Endothelial cell of umbilical vein (primary cell): ENCODE measurements at regions not wholly inside any gene's neighbourhood (a gene's known extent, or its start where the extent isn't known, plus 50 kb on each side); places are given as distances from the start of the nearest gene placed in this dataset.

ENCODE experiments used
- BruUV-seq: library from RNA; stranded (reverse); fragments of 400-500 nt; replicated peaks from 2 replicates; lab custom pipeline; 2021; lab: Mats Ljungman, UMichigan
- CTCF ChIA-PET: fragments of 300-600, 350-600 bp; sonication (Branson Sonifier 250); formaldehyde crosslinking; loops from one replicate; lab custom pipeline; 2021; ENCODE audit warnings: antibody characterized with exemption, inconsistent platforms; lab: Charles Lee
- POLR2A ChIA-PET: fragments of 300-600, 350-600 bp; sonication (Branson Sonifier 250); formaldehyde crosslinking; loops from one replicate; lab custom pipeline; 2021; ENCODE audit warnings: antibody characterized with exemption, inconsistent platforms; lab: Charles Lee
- DNase-seq: peaks from one replicate; pipeline ENCODE4 v3.0.0-alpha.2; 2011; ENCODE audit warnings: low read depth, low spot score
- FAIRE-seq: peaks from 2 replicates; lab custom pipeline; 2011; peaks lifted over from hg19 to GRCh38; lab: Jason Lieb, UNC
- H2AFZ ChIP-seq: 2 replicates; pipeline ENCODE4 v1.6.0; 2012; ENCODE audit warnings: low read depth, low read length, control low read depth, inconsistent platforms
- H3K27ac ChIP-seq: 2 replicates; pipeline ENCODE4 v1.5.1; 2011; ENCODE audit warnings: low read depth, mild to moderate bottlenecking, control low read depth, low read length, moderate library complexity; ENCODE audit not compliant: insufficient read depth
- H3K27me3 ChIP-seq, 2 experiments: 2 replicates each; pipeline versions ENCODE4 v1.6.0 to v1.6.1; 2011; ENCODE audit warnings: low read length in 2 of 2, mixed read lengths in 1 of 2; ENCODE audit not compliant: control insufficient read depth in 2 of 2, insufficient read depth in 2 of 2
- H3K36me3 ChIP-seq, 2 experiments: 2 replicates in 1 of 2; 3 replicates in 1 of 2; pipeline ENCODE4 v1.5.1; 2011; ENCODE audit warnings: low read length in 2 of 2, mild to moderate bottlenecking in 1 of 2, moderate library complexity in 1 of 2; ENCODE audit not compliant: control insufficient read depth in 2 of 2, insufficient read depth in 2 of 2; ENCODE audit errors: extremely low read depth in 1 of 2
- H3K4me1 ChIP-seq: 3 replicates; pipeline ENCODE4 v1.5.1; 2011; ENCODE audit warnings: mild to moderate bottlenecking, low read length; ENCODE audit not compliant: control insufficient read depth, insufficient read depth; ENCODE audit errors: extremely low read depth
- H3K4me2 ChIP-seq: 2 replicates; pipeline ENCODE4 v1.6.1; 2011; ENCODE audit warnings: low read length, control low read depth, mixed read lengths; ENCODE audit not compliant: insufficient read depth
- H3K4me3 ChIP-seq, 3 experiments: fragments of 200-600 bp in 1 of 3; sonication (generic), shearing (Covaris generic) in 1 of 3; replicated peaks in 1 of 3; 2 replicates each; pipeline ENCODE4 v1.5.1; 2011 to 2016; ENCODE audit warnings: control low read depth in 3 of 3, low read length in 3 of 3, mild to moderate bottlenecking in 2 of 3, inconsistent platforms in 1 of 3, low read depth in 1 of 3, moderate library complexity in 1 of 3; ENCODE audit not compliant: insufficient read depth in 1 of 3
- H3K79me2 ChIP-seq: 2 replicates; pipeline ENCODE4 v1.6.0; 2012; ENCODE audit warnings: low read length, inconsistent platforms; ENCODE audit not compliant: control insufficient read depth, insufficient read depth
- H3K9ac ChIP-seq: replicated peaks from 2 replicates; pipeline ENCODE3; 2011; ENCODE audit warnings: low read length, control low read depth; ENCODE audit not compliant: insufficient read depth; ENCODE audit errors: extremely low read depth
- H3K9me1 ChIP-seq: replicated peaks from 3 replicates; pipeline ENCODE4 v1.6.0; 2011; ENCODE audit warnings: mild to moderate bottlenecking, low read length; ENCODE audit not compliant: control insufficient read depth, insufficient read depth; ENCODE audit errors: extremely low read depth
- H3K9me3 ChIP-seq: replicated peaks from 2 replicates; pipeline ENCODE4 v1.5.1; 2012; ENCODE audit warnings: low read length, inconsistent platforms; ENCODE audit not compliant: control insufficient read depth, insufficient read depth
- H4K20me1 ChIP-seq: replicated peaks from 2 replicates; pipeline ENCODE3; 2011; ENCODE audit warnings: mild to moderate bottlenecking, low read length; ENCODE audit not compliant: control insufficient read depth, insufficient read depth; ENCODE audit errors: extremely low read depth
- EZH2 ChIP-seq: IDR thresholded peaks from 2 replicates; pipeline ENCODE4 v1.6.1; 2012; ENCODE audit warnings: borderline replicate concordance, low read depth, mild to moderate bottlenecking, moderate library complexity, low read length, inconsistent platforms; ENCODE audit not compliant: severe bottlenecking
- FOS ChIP-seq: IDR thresholded peaks from 2 replicates; pipeline ENCODE4 v1.6.1; 2011; ENCODE audit warnings: mild to moderate bottlenecking, low read length, moderate library complexity, borderline replicate concordance; ENCODE audit not compliant: insufficient read depth
- GATA2 ChIP-seq: IDR thresholded peaks from 2 replicates; pipeline ENCODE4 v1.7.0; 2011; ENCODE audit warnings: low read depth, mild to moderate bottlenecking, moderate library complexity, mixed read lengths, low read length; ENCODE audit not compliant: insufficient read length, insufficient read depth
- JUN ChIP-seq: IDR thresholded peaks from 2 replicates; pipeline ENCODE4 v1.6.1; 2011; ENCODE audit warnings: borderline replicate concordance, low read depth; ENCODE audit not compliant: insufficient read length, insufficient read depth
- MYC ChIP-seq: IDR thresholded peaks from one replicate; pipeline ENCODE4 v1.6.1; 2011; ENCODE audit warnings: mild to moderate bottlenecking, low read depth, low read length
- POLR2A ChIP-seq: IDR thresholded peaks from 2 replicates; pipeline ENCODE4 v1.6.1; 2012; ENCODE audit warnings: low read depth, mild to moderate bottlenecking, control low read depth, low read length
- POLR2AphosphoS5 ChIP-seq: IDR thresholded peaks from 2 replicates; pipeline ENCODE4 v1.6.1; 2012; ENCODE audit warnings: low read depth, mild to moderate bottlenecking, control low read depth, low read length, moderate library complexity; ENCODE audit not compliant: insufficient read depth
- dilution Hi-C: fragments of 300-500 bp; cut with MboI; formaldehyde crosslinking; loops from one replicate; pipeline ENCODE4 v1.15.0; 2019; ENCODE audit warnings: low sequenced_read_pairs; ENCODE audit not compliant: extremely low pct_ligation_motif_present
- intact Hi-C: fragments of 100-400 bp; cut with micrococcal nuclease; formaldehyde crosslinking; loops from one replicate; pipeline ENCODE4 v1.10.0; 2022
- TF ChIP-seq, protein P1 (sequence below): IDR thresholded peaks from 2 replicates; pipeline ENCODE4 v1.6.1; 2011; ENCODE audit not compliant: insufficient read depth, insufficient read length
- TF ChIP-seq, protein P2 (sequence below), 2 donors: IDR thresholded peaks; 1 replicate in 1 of 2; 2 replicates in 1 of 2; pipeline ENCODE4 v1.5.1; 2011; ENCODE audit warnings: low read length in 2 of 2, mild to moderate bottlenecking in 2 of 2, moderate library complexity in 2 of 2, control low read depth in 1 of 2, inconsistent platforms in 1 of 2, low read depth in 1 of 2; ENCODE audit not compliant: insufficient read depth in 1 of 2; ENCODE audit errors: extremely low read depth in 1 of 2

DNA sequence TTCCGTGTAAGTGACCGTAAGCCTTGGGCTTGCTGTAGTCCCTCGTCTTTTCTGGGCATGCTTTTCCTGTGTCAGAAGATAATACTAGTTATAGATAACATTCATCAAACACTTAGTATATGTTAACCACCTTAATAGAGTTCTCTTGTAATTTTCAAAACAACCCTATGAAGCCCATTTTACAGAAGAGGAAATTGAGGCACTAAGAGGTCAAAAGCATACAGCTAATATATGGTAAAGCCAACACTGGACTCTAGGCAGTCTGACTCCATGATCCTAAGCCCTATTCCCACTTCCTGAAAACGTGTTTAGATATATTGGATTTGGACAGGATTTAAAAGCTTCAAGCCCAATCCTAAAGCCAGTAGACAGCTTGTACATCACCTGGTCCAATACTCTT lies 153.8 kb downstream of the CEP120 start:
- H3K79me2 ChIP-seq = no peaks in the 10 kb centered on the region
- no peak overlapping the region for H3K4me2 ChIP-seq
- H3K9ac ChIP-seq = no peak overlapping the region
- no peaks in the 10 kb centered on the region for H3K4me1 ChIP-seq
- H3K9me1 ChIP-seq = no peaks in the 10 kb centered on the region
- FAIRE-seq (no peak), DNase-seq (no peak)
- dilution Hi-C loops (no loop called here), intact Hi-C loops (no loop called here)
- POLR2A ChIA-PET = no interaction called here
- no peaks in the 10 kb centered on the region for H3K27me3 ChIP-seq
- H4K20me1 ChIP-seq = no peaks in the 10 kb centered on the region
- TF ChIP-seq MYC (no peak), JUN (no peak), GATA2 (no peak), POLR2AphosphoS5 (no peak), EZH2 (no peak), POLR2A (no peak), FOS (no peak)
- TF ChIP-seq, protein P1, sequence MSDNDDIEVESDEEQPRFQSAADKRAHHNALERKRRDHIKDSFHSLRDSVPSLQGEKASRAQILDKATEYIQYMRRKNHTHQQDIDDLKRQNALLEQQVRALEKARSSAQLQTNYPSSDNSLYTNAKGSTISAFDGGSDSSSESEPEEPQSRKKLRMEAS = no peak
- TF ChIP-seq, protein P2, sequence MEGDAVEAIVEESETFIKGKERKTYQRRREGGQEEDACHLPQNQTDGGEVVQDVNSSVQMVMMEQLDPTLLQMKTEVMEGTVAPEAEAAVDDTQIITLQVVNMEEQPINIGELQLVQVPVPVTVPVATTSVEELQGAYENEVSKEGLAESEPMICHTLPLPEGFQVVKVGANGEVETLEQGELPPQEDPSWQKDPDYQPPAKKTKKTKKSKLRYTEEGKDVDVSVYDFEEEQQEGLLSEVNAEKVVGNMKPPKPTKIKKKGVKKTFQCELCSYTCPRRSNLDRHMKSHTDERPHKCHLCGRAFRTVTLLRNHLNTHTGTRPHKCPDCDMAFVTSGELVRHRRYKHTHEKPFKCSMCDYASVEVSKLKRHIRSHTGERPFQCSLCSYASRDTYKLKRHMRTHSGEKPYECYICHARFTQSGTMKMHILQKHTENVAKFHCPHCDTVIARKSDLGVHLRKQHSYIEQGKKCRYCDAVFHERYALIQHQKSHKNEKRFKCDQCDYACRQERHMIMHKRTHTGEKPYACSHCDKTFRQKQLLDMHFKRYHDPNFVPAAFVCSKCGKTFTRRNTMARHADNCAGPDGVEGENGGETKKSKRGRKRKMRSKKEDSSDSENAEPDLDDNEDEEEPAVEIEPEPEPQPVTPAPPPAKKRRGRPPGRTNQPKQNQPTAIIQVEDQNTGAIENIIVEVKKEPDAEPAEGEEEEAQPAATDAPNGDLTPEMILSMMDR (IDR thresholded peaks at IDR 0.05; ENCODE audit: extremely low read depth in 1 of 2, insufficient read depth in 1 of 2, low read depth in 1 of 2, low read length in 2 of 2) = no peak
- H2AFZ ChIP-seq = no peak overlapping the region
- BruUV-seq = no TSS peak
- H3K27ac ChIP-seq = no peak overlapping the region
- H3K9me3 ChIP-seq = no peaks in the 10 kb centered on the region
- no peaks in the 10 kb centered on the region for H3K36me3 ChIP-seq
- H3K4me3 ChIP-seq = no peak overlapping the region
- CTCF ChIA-PET = interaction anchor here (1.3 kb wide), 1 partner anchor 12 kb away, joined by 3 read pairs; no protein-coding TSS in a partner anchor
